ENCODE measurements at regions not wholly inside any gene's neighbourhood (a gene's known extent, or its start where the extent isn't known, plus 50 kb on each side); places are given as distances from the start of the nearest gene placed in this dataset.

- Histone ChIP-seq H3K9me3 (no peaks in the 10 kb centered on the region), H3K27ac (no peak overlapping the region), H3K36me3 (no peaks in the 10 kb centered on the region), H3K27me3 (no peaks in the 10 kb centered on the region), H3K4me3 (no peak overlapping the region), H3K4me1 (no peaks in the 10 kb centered on the region)
- TF ChIP-seq CTCF (IDR thresholded peaks at IDR 0.05) (no peak), POLR2A (IDR thresholded peaks at IDR 0.05) (no peak)
- no peak for DNase-seq
- intact Hi-C loops (cut with DNase I; ENCODE audit: low total_unique reads) = no loop called here
Observed at GRCh38 chr2:167825664-167826063, 421.7 kb downstream of the STK39 start.

- Histone ChIP-seq H3K27ac (no peak overlapping the region), H3K9me3 (no peaks in the 10 kb centered on the region), H3K27me3 (no peaks in the 10 kb centered on the region), H3K4me1 (no peaks in the 10 kb centered on the region), H3K36me3 (no peaks in the 10 kb centered on the region), H3K4me3 (no peak overlapping the region)
- intact Hi-C loops (cut with DNase I; ENCODE audit: low total_unique reads) = no loop called here
- TF ChIP-seq POLR2A (IDR thresholded peaks at IDR 0.05) = no peak
- no peak for TF ChIP-seq CTCF (IDR thresholded peaks at IDR 0.05)
- DNase-seq = no peak
Observed at GRCh38 chr2:167822690-167823465, 424.5 kb downstream of the STK39 start.

GRCh38 chr2:167820488-167820887 lies 426.9 kb downstream of the STK39 start:
- intact Hi-C loops (cut with DNase I; ENCODE audit: low total_unique reads) = no loop called here
- no peak overlapping the region for H3K27ac ChIP-seq
- TF ChIP-seq CTCF (IDR thresholded peaks at IDR 0.05) (no peak), POLR2A (IDR thresholded peaks at IDR 0.05) (no peak)
- no peaks in the 10 kb centered on the region for H3K9me3 ChIP-seq
- H3K4me3 ChIP-seq = no peak overlapping the region
- no peak for DNase-seq
- H3K36me3 ChIP-seq = no peaks in the 10 kb centered on the region
- no peaks in the 10 kb centered on the region for H3K4me1 ChIP-seq
- H3K27me3 ChIP-seq = no peaks in the 10 kb centered on the region

- intact Hi-C loops (cut with DNase I; ENCODE audit: low total_unique reads) = no loop called here
Observed at GRCh38 chr2:167818521-167818920, 428.9 kb downstream of the STK39 start.

More at GRCh38 chr2:167818521-167818920, 428.9 kb downstream of the STK39 start:
- Histone ChIP-seq H3K4me3 (no peak overlapping the region), H3K27ac (no peak overlapping the region), H3K36me3 (no peaks in the 10 kb centered on the region), H3K9me3 (no peaks in the 10 kb centered on the region), H3K4me1 (no peaks in the 10 kb centered on the region), H3K27me3 (no peaks in the 10 kb centered on the region)
- no peak for DNase-seq
- no peak for TF ChIP-seq POLR2A (IDR thresholded peaks at IDR 0.05)
- no peak for TF ChIP-seq CTCF (IDR thresholded peaks at IDR 0.05)
